IMR-90 (cell line): ENCODE measurements at regions not wholly inside any gene's neighbourhood (a gene's known extent, or its start where the extent isn't known, plus 50 kb on each side); places are given as distances from the start of the nearest gene placed in this dataset.

Experiments
- ATAC-seq: fragments of 200-7000 bp; cut with Tn5 transposase; 2 replicates; pipeline ENCODE4 v1.9.1; 2020; ENCODE audit warnings: low read depth, mild to moderate bottlenecking, moderate library complexity
- BruUV-seq: library from RNA; stranded (reverse); fragments of 400-500 nt; replicated peaks from 2 replicates; lab custom pipeline; 2021; lab: Mats Ljungman, UMichigan
- CTCF ChIA-PET: fragments of 300-600 bp; formaldehyde crosslinking; extraction: SDS; loops from one replicate; lab custom pipeline; 2021; ENCODE audit warnings: antibody characterized with exemption; lab: Yijun Ruan, JAX
- POLR2A ChIA-PET: fragments of 300-600 bp; sonication (Branson Sonifier 250); formaldehyde crosslinking; loops from one replicate; lab custom pipeline; 2022; ENCODE audit warnings: antibody characterized with exemption; ENCODE audit not compliant: unreplicated experiment; lab: Charles Lee
- DNase-seq: peaks from one replicate; pipeline ENCODE4 v3.0.0; 2013
- H2AFZ ChIP-seq: replicated peaks from 2 replicates; pipeline ENCODE3; 2013; ENCODE audit warnings: low read length, mild to moderate bottlenecking; ENCODE audit not compliant: poor library complexity
- H2AK5ac ChIP-seq: 2 replicates; pipeline ENCODE4 v1.6.1; 2013; ENCODE audit warnings: low read depth, low read length, inconsistent platforms
- H2AK9ac ChIP-seq: replicated peaks from 2 replicates; pipeline ENCODE3; 2013; ENCODE audit warnings: mild to moderate bottlenecking, low read depth, low read length, moderate library complexity; ENCODE audit not compliant: poor library complexity
- H2BK120ac ChIP-seq: 2 replicates; pipeline ENCODE4 v1.6.1; 2013; ENCODE audit warnings: low read depth, low read length, inconsistent platforms
- H2BK15ac ChIP-seq: 3 replicates; pipeline ENCODE4 v1.6.1; 2013; ENCODE audit warnings: low read depth, low read length, inconsistent platforms
- H2BK20ac ChIP-seq: 2 replicates; pipeline ENCODE4 v1.6.1; 2013; ENCODE audit warnings: low read depth, mild to moderate bottlenecking, inconsistent platforms, low read length, moderate library complexity
- H2BK5ac ChIP-seq: 2 replicates; pipeline ENCODE4 v1.6.1; 2013; ENCODE audit warnings: mild to moderate bottlenecking, low read depth, low read length, inconsistent platforms; ENCODE audit not compliant: poor library complexity, severe bottlenecking
- H3K14ac ChIP-seq: replicated peaks from 2 replicates; pipeline ENCODE4 v1.6.1; 2013; ENCODE audit warnings: low read depth, low read length, inconsistent platforms
- H3K18ac ChIP-seq: 2 replicates; pipeline ENCODE4 v1.6.1; 2013; ENCODE audit warnings: low read depth, low read length, control low read depth
- H3K23ac ChIP-seq: 2 replicates; pipeline ENCODE4 v1.6.1; 2013; ENCODE audit warnings: low read depth, low read length, inconsistent platforms
- H3K27ac ChIP-seq: 2 replicates; pipeline ENCODE4 v1.5.1; 2013; ENCODE audit warnings: mild to moderate bottlenecking, control low read depth, low read length; ENCODE audit not compliant: insufficient read depth
- H3K27me3 ChIP-seq: 2 replicates; pipeline ENCODE4 v1.6.1; 2013; ENCODE audit warnings: low read length; ENCODE audit not compliant: control insufficient read depth, insufficient read depth
- H3K36me3 ChIP-seq: 2 replicates; pipeline ENCODE4 v1.6.1; 2013; ENCODE audit warnings: low read length, mixed read lengths; ENCODE audit not compliant: control insufficient read depth, insufficient read depth
- H3K4ac ChIP-seq: 2 replicates; pipeline ENCODE4 v1.6.1; 2013; ENCODE audit warnings: low read depth, low read length, inconsistent platforms
- H3K4me1 ChIP-seq: 2 replicates; pipeline ENCODE4 v1.6.1; 2013; ENCODE audit warnings: low read length, mixed read lengths; ENCODE audit not compliant: control insufficient read depth, insufficient read depth
- H3K4me2 ChIP-seq: 2 replicates; pipeline ENCODE4 v1.6.1; 2013; ENCODE audit warnings: low read depth, mild to moderate bottlenecking, control low read depth, low read length, moderate library complexity
- H3K4me3 ChIP-seq: 2 replicates; pipeline ENCODE4 v1.5.1; 2013; ENCODE audit warnings: low read depth, mild to moderate bottlenecking, control low read depth, low read length, moderate library complexity; ENCODE audit not compliant: insufficient read depth
- H3K56ac ChIP-seq: 2 replicates; pipeline ENCODE4 v1.6.1; 2013; ENCODE audit warnings: low read length, inconsistent platforms; ENCODE audit not compliant: insufficient read depth; ENCODE audit errors: extremely low read depth
- H3K79me1 ChIP-seq, 2 experiments: 2 replicates each; pipeline ENCODE4 v1.6.1; 2013; ENCODE audit warnings: low read length in 2 of 2, inconsistent platforms in 1 of 2, low read depth in 1 of 2
- H3K9ac ChIP-seq: 2 replicates; pipeline ENCODE4 v1.6.1; 2013; ENCODE audit warnings: low read depth, low read length, control low read depth
- H3K9me1 ChIP-seq: 2 replicates; pipeline ENCODE4 v1.6.1; 2013; ENCODE audit warnings: low read length, inconsistent platforms; ENCODE audit not compliant: insufficient read depth
- H3K9me3 ChIP-seq: 2 replicates; pipeline ENCODE4 v1.6.1; 2013; ENCODE audit warnings: low read length; ENCODE audit not compliant: control insufficient read depth, insufficient read depth
- H4K20me1 ChIP-seq: 2 replicates; pipeline ENCODE4 v1.6.1; 2013; ENCODE audit warnings: low read length, inconsistent platforms; ENCODE audit not compliant: insufficient read depth
- H4K5ac ChIP-seq: 2 replicates; pipeline ENCODE4 v1.6.1; 2013; ENCODE audit warnings: mild to moderate bottlenecking, low read depth, low read length, control low read depth
- H4K8ac ChIP-seq, 2 experiments: 2 replicates each; pipeline ENCODE4 v1.6.1; 2013; ENCODE audit warnings: low read depth in 2 of 2, low read length in 2 of 2, control low read depth in 1 of 2, inconsistent platforms in 1 of 2
- H4K91ac ChIP-seq: 2 replicates; pipeline ENCODE4 v1.6.1; 2013; ENCODE audit warnings: low read depth, low read length, inconsistent platforms; ENCODE audit not compliant: insufficient read depth
- BHLHE40 ChIP-seq: fragments of 150-350 bp; IDR thresholded peaks from 2 replicates; pipeline ENCODE4 v1.6.1; 2016; ENCODE audit warnings: mild to moderate bottlenecking, low read depth, low read length
- CHD1 ChIP-seq: IDR thresholded peaks from 2 replicates; pipeline ENCODE4 v1.6.1; 2012; ENCODE audit warnings: low read depth, low read length, improper control_type of control experiment
- MAFK ChIP-seq: IDR thresholded peaks from 2 replicates; pipeline ENCODE4 v1.6.1; 2012; ENCODE audit warnings: low read depth, low read length, improper control_type of control experiment
- MAZ ChIP-seq: IDR thresholded peaks from 2 replicates; pipeline ENCODE4 v1.6.1; 2012; ENCODE audit warnings: low read depth, mild to moderate bottlenecking, low read length, improper control_type of control experiment, moderate library complexity, borderline replicate concordance
- NFE2L2 ChIP-seq: fragments of 150-350 bp; IDR thresholded peaks from 2 replicates; pipeline ENCODE4 v1.6.1; 2016; ENCODE audit warnings: low read depth, mild to moderate bottlenecking, low read length
- POLR2A ChIP-seq: IDR thresholded peaks from 2 replicates; pipeline ENCODE4 v1.6.1; 2012; ENCODE audit warnings: mild to moderate bottlenecking, low read depth, low read length
- RAD21 ChIP-seq: IDR thresholded peaks from 2 replicates; pipeline ENCODE4 v1.6.1; 2012; ENCODE audit warnings: low read length, improper control_type of control experiment
- RCOR1 ChIP-seq: IDR thresholded peaks from 2 replicates; pipeline ENCODE4 v1.6.1; 2012; ENCODE audit warnings: mild to moderate bottlenecking, low read length, improper control_type of control experiment; ENCODE audit not compliant: insufficient replicate concordance
- RFX5 ChIP-seq: IDR thresholded peaks from 2 replicates; pipeline ENCODE4 v1.8.0; 2012; ENCODE audit warnings: low read depth, mild to moderate bottlenecking, low read length, moderate library complexity
- SMC3 ChIP-seq: fragments of 150-350 bp; IDR thresholded peaks from 2 replicates; pipeline ENCODE4 v1.6.1; 2016; ENCODE audit warnings: low read depth, mild to moderate bottlenecking, antibody characterized with exemption, low read length, moderate library complexity
- WGBS, 2 experiments: methylation state at CpG; one replicate each; pipeline versions ENCODE4 v1.1.5 to v1.1.7; 2013; ENCODE audit warnings: missing lambda C conversion rate in 2 of 2; ENCODE audit not compliant: insufficient read length in 1 of 2; ENCODE audit errors: extremely low coverage in 2 of 2; 5-methylcytosine and 5-hydroxymethylcytosine counted together
- dilution Hi-C: fragments of 300-500 bp; cut with HindIII; formaldehyde crosslinking; loops from one replicate; pipeline ENCODE4 v1.14.3; 2018; ENCODE audit warnings: low sequenced_read_pairs; ENCODE audit not compliant: unreplicated experiment
- in situ Hi-C: fragments of 300-500 bp; cut with MboI; formaldehyde crosslinking; loops from 3 replicates; pipeline ENCODE4 v1.14.3; 2019; ENCODE audit warnings: low sequenced_read_pairs, inconsistent platforms, mixed read lengths
- intact Hi-C: fragments of 100-400 bp; cut with micrococcal nuclease; formaldehyde crosslinking; loops from 2 replicates; pipeline ENCODE4 v1.10.0; 2022

- CTCF ChIA-PET: interaction anchor here (1.0 kb wide), 1 partner anchor 8 kb away, joined by 3 read pairs; no protein-coding TSS in a partner anchor
- H4K5ac ChIP-seq: no peak overlapping the region
- in situ Hi-C loops: no loop called here
- POLR2A ChIA-PET: no interaction called here
- H3K9ac ChIP-seq: no peak overlapping the region
- no peaks in the 10 kb centered on the region for H3K4me1 ChIP-seq
- ATAC-seq: no peak
- H2AK5ac ChIP-seq: no peak overlapping the region
- H2BK120ac ChIP-seq: no peak overlapping the region
- H3K9me1 ChIP-seq: no peaks in the 10 kb centered on the region
- H3K4ac ChIP-seq: no peak overlapping the region
- H2BK5ac ChIP-seq: no peak overlapping the region
- WGBS, 2 experiments: 25% methylated on average over 1 of the region's 2 CpGs; no CpG with 5 or more reads in 1 of the 2 experiments
- H3K79me1 ChIP-seq: no peaks in the 10 kb centered on the region
- H4K20me1 ChIP-seq: no peaks in the 10 kb centered on the region
- no peak overlapping the region for H3K4me2 ChIP-seq
- H3K27me3 ChIP-seq: no peaks in the 10 kb centered on the region
- peaks cover 2% of the 10 kb centered on the region for H3K9me3 ChIP-seq
- intact Hi-C loops: no loop called here
- no peak for TF ChIP-seq NFE2L2
- TF ChIP-seq RCOR1: no peak
- TF ChIP-seq MAFK: no peak
- TF ChIP-seq MAZ: no peak
- no peak for TF ChIP-seq SMC3
- TF ChIP-seq POLR2A: no peak
- TF ChIP-seq BHLHE40: no peak
- TF ChIP-seq CHD1: no peak
- no peak for TF ChIP-seq RAD21
- TF ChIP-seq RFX5: no peak
- H2AFZ ChIP-seq: no peak overlapping the region
- no peak overlapping the region for H2BK20ac ChIP-seq
- no TSS peak for BruUV-seq
- H3K27ac ChIP-seq: no peak overlapping the region
- no peak for DNase-seq
- H3K23ac ChIP-seq: no peak overlapping the region
- H3K18ac ChIP-seq: no peak overlapping the region
- H2BK15ac ChIP-seq: no peak overlapping the region
- H4K8ac ChIP-seq: no peak overlapping the region
- H4K91ac ChIP-seq: no peak overlapping the region
- H3K4me3 ChIP-seq: no peak overlapping the region
- dilution Hi-C loops: no loop called here
- H3K36me3 ChIP-seq: no peaks in the 10 kb centered on the region
- H3K56ac ChIP-seq: no peak overlapping the region
- no peak overlapping the region for H2AK9ac ChIP-seq
- no peak overlapping the region for H3K14ac ChIP-seq
These were observed 65.4 kb upstream of the ASTN2 start for GRCh38 chr9:117480253-117480652.
